Tibial nerve (tissue), 3 donors: ENCODE measurements at regions not wholly inside any gene's neighbourhood (a gene's known extent, or its start where the extent isn't known, plus 50 kb on each side); places are given as distances from the start of the nearest gene placed in this dataset.

Experiments used
- CTCF ChIP-seq, 5 experiments: fragments of 200-600 bp in 3 of 5; fragments of 450-650 bp in 2 of 5; sonication (generic) in 3 of 5; IDR thresholded peaks; one replicate each; pipeline ENCODE4 v1.5.1; 2016 to 2019; ENCODE audit warnings: antibody characterized with exemption in 5 of 5, mild to moderate bottlenecking in 3 of 5, moderate library complexity in 2 of 5
- POLR2A ChIP-seq, 2 donors: fragments of 450-650 bp; IDR thresholded peaks; one replicate each; pipeline ENCODE4 v1.6.1; 2017; ENCODE audit warnings: antibody characterized with exemption in 2 of 2, mild to moderate bottlenecking in 2 of 2, moderate library complexity in 2 of 2

DNA sequence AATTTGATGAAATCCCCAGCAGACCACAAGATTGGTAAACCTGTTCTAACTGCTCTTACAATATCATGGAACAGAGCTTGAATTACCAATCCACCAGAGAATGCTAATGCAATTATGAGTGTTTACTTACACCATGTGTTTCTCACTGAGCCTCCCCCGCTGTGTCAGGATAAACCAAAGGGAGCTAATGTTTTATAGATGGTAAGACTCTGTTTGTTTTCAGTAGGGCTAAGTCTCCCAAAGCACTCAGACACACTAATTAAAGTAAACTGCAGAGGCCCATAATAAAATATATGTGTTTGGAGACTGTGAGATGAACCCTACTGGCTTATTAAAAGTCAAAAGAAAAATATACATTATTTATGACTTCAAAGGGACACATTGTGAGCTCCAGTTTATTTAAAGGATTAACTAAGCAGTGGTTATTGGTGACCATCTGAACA lies 261.7 kb upstream of the FAM241A start:
- no peak for TF ChIP-seq POLR2A (IDR thresholded peaks at IDR 0.05)
- TF ChIP-seq CTCF (IDR thresholded peaks at IDR 0.05): no peak
